Fibroblast of the aortic adventitia (primary cell): ENCODE measurements at regions not wholly inside any gene's neighbourhood (a gene's known extent, or its start where the extent isn't known, plus 50 kb on each side); places are given as distances from the start of the nearest gene placed in this dataset.

Experiments used
- DNase-seq: peaks from one replicate; pipeline ENCODE4 v3.0.0-alpha.2; 2010; ENCODE audit warnings: low read depth
- H3K4me3 ChIP-seq: 2 replicates; pipeline ENCODE4 v1.5.1; 2011; ENCODE audit warnings: low read depth, mild to moderate bottlenecking, control low read depth, low read length, moderate library complexity
- CTCF ChIP-seq: IDR thresholded peaks from 2 replicates; pipeline ENCODE4 v1.5.1; 2011; ENCODE audit warnings: mild to moderate bottlenecking, low read length, control low read depth, inconsistent platforms; ENCODE audit not compliant: insufficient read depth

- H3K4me3 ChIP-seq = no peak overlapping the region
- DNase-seq = no peak
- TF ChIP-seq CTCF = no peak
These were observed 199.6 kb downstream of the TJP1 start for GRCh38 chr15:29622637-29623036.

- no peak for TF ChIP-seq CTCF
These were observed 200.7 kb downstream of the TJP1 start for GRCh38 chr15:29621616-29622015.

GRCh38 chr15:29618586-29618985 lies 203.7 kb downstream of the TJP1 start:
- H3K4me3 ChIP-seq = no peak overlapping the region
- TF ChIP-seq CTCF = no peak
- DNase-seq = no peak

More at GRCh38 chr15:29621616-29622015, 200.7 kb downstream of the TJP1 start:
- H3K4me3 ChIP-seq = no peak overlapping the region
- DNase-seq = peak; percentile 35

- TF ChIP-seq CTCF = no peak
- no peak overlapping the region for H3K4me3 ChIP-seq
- no peak for DNase-seq
These were observed 205.8 kb downstream of the TJP1 start for GRCh38 chr15:29616512-29616911.

- DNase-seq = no peak
- no peak overlapping the region for H3K4me3 ChIP-seq
- TF ChIP-seq CTCF = no peak
These were observed 206.5 kb downstream of the TJP1 start for GRCh38 chr15:29615791-29616190.

GRCh38 chr15:29613951-29614382 lies 208.3 kb downstream of the TJP1 start:
- no peak overlapping the region for H3K4me3 ChIP-seq
- DNase-seq = no peak
- no peak for TF ChIP-seq CTCF

GRCh38 chr15:29612701-29613100 lies 209.6 kb downstream of the TJP1 start:
- TF ChIP-seq CTCF = no peak
- H3K4me3 ChIP-seq = peak overlapping the region; percentile 3
- DNase-seq = peak; percentile 82
